ENCODE measurements at regions not wholly inside any gene's neighbourhood (a gene's known extent, or its start where the extent isn't known, plus 50 kb on each side); places are given as distances from the start of the nearest gene placed in this dataset.
A peak's percentile ranks its signal among the peaks of the same experiment; 100 is the strongest.

DNA sequence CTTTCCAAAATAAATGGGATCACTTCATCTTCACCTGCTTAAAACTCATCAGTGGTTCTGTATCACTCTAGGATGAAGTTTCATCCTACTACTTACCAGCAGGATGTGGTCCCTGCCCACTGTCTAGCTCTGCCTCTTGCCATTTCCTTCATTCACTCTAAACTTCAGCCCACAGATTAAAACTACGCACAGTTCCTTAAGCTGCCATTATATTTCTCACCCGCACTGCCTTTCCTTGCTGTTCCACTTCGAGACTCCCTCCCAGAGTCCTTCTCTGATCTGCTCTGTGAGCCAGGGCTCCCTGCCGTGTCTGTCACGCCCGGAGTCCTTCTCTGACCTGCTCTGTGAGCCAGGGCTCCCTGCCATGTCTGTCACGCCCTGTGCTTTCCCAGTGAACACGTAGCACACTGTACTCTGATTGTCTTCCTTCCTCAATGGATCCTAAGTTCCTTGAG, 52.0 kb upstream of the NPAS1 start:
- H3K27me3 Mint-ChIP-seq, result no peaks in the 10 kb centered on the region
- H3K4me1 Mint-ChIP-seq (ENCODE audit: low read depth), result no peaks in the 10 kb centered on the region
- no peak for DNase-seq (ENCODE audit: low spot score, unreplicated experiment)
- no peak overlapping the region for H3K4me3 Mint-ChIP-seq (ENCODE audit: low read depth)
- H3K9me3 Mint-ChIP-seq (ENCODE audit: low read depth), result no peaks in the 10 kb centered on the region
- H3K36me3 Mint-ChIP-seq (ENCODE audit: insufficient read depth), result peaks cover 6% of the 10 kb centered on the region
- H3K27ac Mint-ChIP-seq, result peak overlapping the region; percentile 13
- TF ChIP-seq, protein P1, sequence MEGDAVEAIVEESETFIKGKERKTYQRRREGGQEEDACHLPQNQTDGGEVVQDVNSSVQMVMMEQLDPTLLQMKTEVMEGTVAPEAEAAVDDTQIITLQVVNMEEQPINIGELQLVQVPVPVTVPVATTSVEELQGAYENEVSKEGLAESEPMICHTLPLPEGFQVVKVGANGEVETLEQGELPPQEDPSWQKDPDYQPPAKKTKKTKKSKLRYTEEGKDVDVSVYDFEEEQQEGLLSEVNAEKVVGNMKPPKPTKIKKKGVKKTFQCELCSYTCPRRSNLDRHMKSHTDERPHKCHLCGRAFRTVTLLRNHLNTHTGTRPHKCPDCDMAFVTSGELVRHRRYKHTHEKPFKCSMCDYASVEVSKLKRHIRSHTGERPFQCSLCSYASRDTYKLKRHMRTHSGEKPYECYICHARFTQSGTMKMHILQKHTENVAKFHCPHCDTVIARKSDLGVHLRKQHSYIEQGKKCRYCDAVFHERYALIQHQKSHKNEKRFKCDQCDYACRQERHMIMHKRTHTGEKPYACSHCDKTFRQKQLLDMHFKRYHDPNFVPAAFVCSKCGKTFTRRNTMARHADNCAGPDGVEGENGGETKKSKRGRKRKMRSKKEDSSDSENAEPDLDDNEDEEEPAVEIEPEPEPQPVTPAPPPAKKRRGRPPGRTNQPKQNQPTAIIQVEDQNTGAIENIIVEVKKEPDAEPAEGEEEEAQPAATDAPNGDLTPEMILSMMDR (IDR thresholded peaks at IDR 0.05; ENCODE audit: unreplicated experiment), result no peak

Measured in progenitor cell of endocrine pancreas (in vitro differentiated cells).